ENCODE measurements at regions not wholly inside any gene's neighbourhood (a gene's known extent, or its start where the extent isn't known, plus 50 kb on each side); places are given as distances from the start of the nearest gene placed in this dataset.
A peak's percentile ranks its signal among the peaks of the same experiment; 100 is the strongest.

DNA sequence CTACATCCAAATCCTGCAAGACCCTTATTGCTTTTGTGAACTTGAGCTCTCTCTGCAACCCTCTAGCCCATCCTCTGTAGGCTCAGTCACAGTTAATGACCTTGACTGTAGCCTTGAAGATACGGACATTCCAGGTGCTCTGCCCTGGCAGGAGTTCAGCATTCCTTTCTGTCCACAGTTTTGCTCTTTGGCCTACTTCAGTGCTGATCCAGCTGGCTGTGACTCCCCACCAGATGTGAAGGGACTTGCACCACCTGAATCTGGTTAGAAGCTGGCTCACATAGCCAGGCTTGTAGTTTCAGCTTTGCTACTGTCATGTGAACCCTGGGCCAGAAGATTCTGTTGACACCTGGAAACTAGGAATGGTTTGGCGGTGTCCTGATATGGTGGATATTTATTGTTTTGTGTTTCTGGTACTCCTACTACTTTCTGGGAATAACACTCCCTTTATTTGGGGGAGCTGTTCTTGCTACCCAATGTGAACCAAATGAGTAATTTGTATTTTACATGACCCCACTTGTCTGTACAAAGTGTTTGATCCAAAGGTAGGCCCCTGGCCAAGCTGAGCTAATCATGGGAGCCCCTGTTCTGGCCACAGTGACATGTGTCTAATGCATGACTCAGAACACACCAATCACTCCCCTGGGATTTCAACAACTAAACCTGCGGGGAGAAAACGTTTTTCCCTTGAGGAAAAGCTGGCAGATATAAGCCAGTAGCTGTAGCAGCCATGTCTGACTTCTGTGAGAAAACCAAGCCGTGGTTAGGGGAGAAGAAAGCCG, 73.4 kb downstream of the CDCA7 start (continued):
- TF ChIP-seq SMAD3 (CRISPR knock-in tag; IDR thresholded peaks at IDR 0.05; ENCODE audit: borderline replicate concordance) (no peak), FOXP1 (CRISPR knock-in tag; IDR thresholded peaks at IDR 0.05; ENCODE audit: borderline replicate concordance) (no peak)
- TF ChIP-seq, protein P1, sequence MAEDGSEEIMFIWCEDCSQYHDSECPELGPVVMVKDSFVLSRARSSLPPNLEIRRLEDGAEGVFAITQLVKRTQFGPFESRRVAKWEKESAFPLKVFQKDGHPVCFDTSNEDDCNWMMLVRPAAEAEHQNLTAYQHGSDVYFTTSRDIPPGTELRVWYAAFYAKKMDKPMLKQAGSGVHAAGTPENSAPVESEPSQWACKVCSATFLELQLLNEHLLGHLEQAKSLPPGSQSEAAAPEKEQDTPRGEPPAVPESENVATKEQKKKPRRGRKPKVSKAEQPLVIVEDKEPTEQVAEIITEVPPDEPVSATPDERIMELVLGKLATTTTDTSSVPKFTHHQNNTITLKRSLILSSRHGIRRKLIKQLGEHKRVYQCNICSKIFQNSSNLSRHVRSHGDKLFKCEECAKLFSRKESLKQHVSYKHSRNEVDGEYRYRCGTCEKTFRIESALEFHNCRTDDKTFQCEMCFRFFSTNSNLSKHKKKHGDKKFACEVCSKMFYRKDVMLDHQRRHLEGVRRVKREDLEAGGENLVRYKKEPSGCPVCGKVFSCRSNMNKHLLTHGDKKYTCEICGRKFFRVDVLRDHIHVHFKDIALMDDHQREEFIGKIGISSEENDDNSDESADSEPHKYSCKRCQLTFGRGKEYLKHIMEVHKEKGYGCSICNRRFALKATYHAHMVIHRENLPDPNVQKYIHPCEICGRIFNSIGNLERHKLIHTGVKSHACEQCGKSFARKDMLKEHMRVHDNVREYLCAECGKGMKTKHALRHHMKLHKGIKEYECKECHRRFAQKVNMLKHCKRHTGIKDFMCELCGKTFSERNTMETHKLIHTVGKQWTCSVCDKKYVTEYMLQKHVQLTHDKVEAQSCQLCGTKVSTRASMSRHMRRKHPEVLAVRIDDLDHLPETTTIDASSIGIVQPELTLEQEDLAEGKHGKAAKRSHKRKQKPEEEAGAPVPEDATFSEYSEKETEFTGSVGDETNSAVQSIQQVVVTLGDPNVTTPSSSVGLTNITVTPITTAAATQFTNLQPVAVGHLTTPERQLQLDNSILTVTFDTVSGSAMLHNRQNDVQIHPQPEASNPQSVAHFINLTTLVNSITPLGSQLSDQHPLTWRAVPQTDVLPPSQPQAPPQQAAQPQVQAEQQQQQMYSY (CRISPR knock-in tag; IDR thresholded peaks at IDR 0.05), result no peak

DNA sequence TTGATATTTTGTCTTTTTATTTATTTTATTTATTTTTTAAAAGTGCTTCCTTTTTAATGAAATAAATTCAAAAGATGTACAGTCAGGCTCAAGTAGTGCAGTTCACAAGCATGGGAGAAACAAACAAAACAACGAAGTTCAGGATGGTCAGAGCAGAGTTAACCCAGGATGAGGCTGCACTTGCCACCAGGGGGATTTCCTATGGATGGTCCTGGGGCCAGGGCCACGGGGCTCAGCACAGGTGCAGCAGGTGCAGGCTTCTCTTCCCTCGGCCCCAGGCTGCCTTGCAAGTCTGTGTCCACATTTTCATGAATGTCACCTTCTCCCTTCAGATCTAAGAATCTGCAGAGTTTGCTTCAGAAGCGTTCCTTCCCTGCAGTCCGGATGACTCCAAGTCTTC, 76.5 kb downstream of the CDCA7 start:
- no peak overlapping the region for H3K27ac Mint-ChIP-seq
- CTCF ChIA-PET, result interaction anchor here (1.5 kb wide), 1 partner anchor 137 kb away, joined by 3 read pairs; no protein-coding TSS in a partner anchor
- DNase-seq (ENCODE audit: low spot score), result peak; percentile 28
- no peaks in the 10 kb centered on the region; the same call in 1 of the 2 replicates for H3K9me3 Mint-ChIP-seq
- no peaks in the 10 kb centered on the region; the same call in 1 of the 2 replicates for H3K27me3 Mint-ChIP-seq (ENCODE audit: low read depth)
- H3K4me3 Mint-ChIP-seq, result no peak overlapping the region
- no peak for TF ChIP-seq SOX15 (CRISPR knock-in tag; IDR thresholded peaks at IDR 0.05)
- no peak for TF ChIP-seq CBFB (CRISPR knock-in tag; IDR thresholded peaks at IDR 0.05; ENCODE audit: low read depth)
- no peak for TF ChIP-seq NR2C2 (CRISPR knock-in tag; IDR thresholded peaks at IDR 0.05)
- TF ChIP-seq ZNF423 (CRISPR knock-in tag; IDR thresholded peaks at IDR 0.05), result no peak
- no peak for TF ChIP-seq MAX (CRISPR knock-in tag; IDR thresholded peaks at IDR 0.05)
- TF ChIP-seq NFATC4 (CRISPR knock-in tag; IDR thresholded peaks at IDR 0.05), result no peak
- no peak for TF ChIP-seq ZNF219 (CRISPR knock-in tag; IDR thresholded peaks at IDR 0.05; ENCODE audit: borderline replicate concordance)
- no peak for TF ChIP-seq JUN (CRISPR knock-in tag; IDR thresholded peaks at IDR 0.05)
- TF ChIP-seq IRF2 (CRISPR knock-in tag; IDR thresholded peaks at IDR 0.05; ENCODE audit: borderline replicate concordance, low read depth), result no peak
- TF ChIP-seq ZNF671 (CRISPR knock-in tag; IDR thresholded peaks at IDR 0.05), result no peak
- no peak for TF ChIP-seq GTF2I (CRISPR knock-in tag; conservative IDR thresholded peaks at IDR 0.05)
- no peak for TF ChIP-seq MLX (CRISPR knock-in tag; IDR thresholded peaks at IDR 0.05)
- no peak for TF ChIP-seq CREM (CRISPR knock-in tag; IDR thresholded peaks at IDR 0.05)
- TF ChIP-seq ZNF232 (CRISPR knock-in tag; IDR thresholded peaks at IDR 0.05), result no peak
- TF ChIP-seq, protein P2, sequence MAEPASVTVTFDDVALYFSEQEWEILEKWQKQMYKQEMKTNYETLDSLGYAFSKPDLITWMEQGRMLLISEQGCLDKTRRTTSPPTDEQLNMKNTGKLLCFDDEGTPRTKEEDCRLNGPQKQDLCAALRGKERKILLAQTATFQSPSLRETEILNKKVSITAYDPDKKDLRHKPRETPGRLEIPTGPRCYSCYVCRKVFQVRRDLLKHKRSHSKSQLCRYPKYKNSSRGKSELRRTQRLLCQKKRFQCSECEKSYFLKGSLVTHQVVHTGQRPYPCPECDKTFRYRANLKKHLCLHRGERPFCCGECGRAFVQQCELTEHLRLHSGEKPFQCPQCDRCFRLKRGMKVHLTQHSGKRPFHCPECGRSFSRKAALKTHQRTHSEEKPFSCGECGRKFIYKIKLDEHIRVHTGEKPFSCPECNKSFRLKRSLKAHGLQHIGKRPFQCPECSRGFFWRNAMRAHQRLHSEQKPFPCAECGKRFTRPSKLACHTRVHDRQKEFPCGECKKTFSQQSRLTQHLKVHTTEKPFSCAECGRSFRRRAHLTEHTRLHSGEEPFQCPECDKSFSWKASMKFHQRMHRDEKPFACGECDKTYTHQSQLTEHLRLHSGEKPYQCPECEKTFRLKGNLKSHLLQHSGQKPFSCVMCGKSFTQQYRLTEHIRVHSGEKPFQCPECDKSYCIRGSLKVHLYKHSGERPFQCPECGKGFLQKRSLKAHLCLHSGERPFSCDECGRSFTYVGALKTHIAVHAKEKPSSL (CRISPR knock-in tag; conservative IDR thresholded peaks at IDR 0.05), result no peak
- no peak for TF ChIP-seq EMX1 (CRISPR knock-in tag; IDR thresholded peaks at IDR 0.05)
- TF ChIP-seq TEAD4 (CRISPR knock-in tag; IDR thresholded peaks at IDR 0.05), result no peak
- no peak for TF ChIP-seq SP1 (CRISPR knock-in tag; conservative IDR thresholded peaks at IDR 0.05)
- no peak for TF ChIP-seq CTCF (IDR thresholded peaks at IDR 0.05)
- TF ChIP-seq, protein P3, sequence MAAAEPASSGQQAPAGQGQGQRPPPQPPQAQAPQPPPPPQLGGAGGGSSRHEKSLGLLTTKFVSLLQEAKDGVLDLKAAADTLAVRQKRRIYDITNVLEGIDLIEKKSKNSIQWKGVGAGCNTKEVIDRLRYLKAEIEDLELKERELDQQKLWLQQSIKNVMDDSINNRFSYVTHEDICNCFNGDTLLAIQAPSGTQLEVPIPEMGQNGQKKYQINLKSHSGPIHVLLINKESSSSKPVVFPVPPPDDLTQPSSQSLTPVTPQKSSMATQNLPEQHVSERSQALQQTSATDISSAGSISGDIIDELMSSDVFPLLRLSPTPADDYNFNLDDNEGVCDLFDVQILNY (CRISPR knock-in tag; IDR thresholded peaks at IDR 0.05), result no peak
- H3K4me1 Mint-ChIP-seq, result no peaks in the 10 kb centered on the region
- ATAC-seq, result peak; percentile 85
- POLR2A ChIA-PET, result no interaction called here
- H3K36me3 Mint-ChIP-seq, result no peaks in the 10 kb centered on the region

All from WTC11 (cell line).